HEK293T (cell line): ENCODE measurements at regions not wholly inside any gene's neighbourhood (a gene's known extent, or its start where the extent isn't known, plus 50 kb on each side); places are given as distances from the start of the nearest gene placed in this dataset.

Experiments
- BHLHE40 ChIP-seq: fragments of 450-650 bp; IDR thresholded peaks from 2 replicates; pipeline ENCODE4 v1.6.1; 2016; ENCODE audit warnings: mild to moderate bottlenecking, moderate library complexity, borderline replicate concordance
- ELF4 ChIP-seq: fragments of 450-650 bp; IDR thresholded peaks from 2 replicates; pipeline ENCODE4 v1.6.1; 2017; ENCODE audit warnings: antibody characterized with exemption
- FOXK2 ChIP-seq: fragments of 450-650 bp; IDR thresholded peaks from 2 replicates; pipeline ENCODE4 v1.6.1; 2016; ENCODE audit warnings: mild to moderate bottlenecking
- NFRKB ChIP-seq: fragments of 450-650 bp; IDR thresholded peaks from 2 replicates; pipeline ENCODE4 v1.6.1; 2016; ENCODE audit warnings: mild to moderate bottlenecking, moderate library complexity
- TARDBP ChIP-seq: fragments of 450-650 bp; IDR thresholded peaks from 2 replicates; pipeline ENCODE4 v1.6.1; 2016

GRCh38 chr9:73231203-73231602 lies 79.5 kb downstream of the ANXA1 start:
- TF ChIP-seq NFRKB (no peak), FOXK2 (no peak), ELF4 (no peak), BHLHE40 (no peak), TARDBP (no peak)
